ENCODE measurements at regions not wholly inside any gene's neighbourhood (a gene's known extent, or its start where the extent isn't known, plus 50 kb on each side); places are given as distances from the start of the nearest gene placed in this dataset.

DNA sequence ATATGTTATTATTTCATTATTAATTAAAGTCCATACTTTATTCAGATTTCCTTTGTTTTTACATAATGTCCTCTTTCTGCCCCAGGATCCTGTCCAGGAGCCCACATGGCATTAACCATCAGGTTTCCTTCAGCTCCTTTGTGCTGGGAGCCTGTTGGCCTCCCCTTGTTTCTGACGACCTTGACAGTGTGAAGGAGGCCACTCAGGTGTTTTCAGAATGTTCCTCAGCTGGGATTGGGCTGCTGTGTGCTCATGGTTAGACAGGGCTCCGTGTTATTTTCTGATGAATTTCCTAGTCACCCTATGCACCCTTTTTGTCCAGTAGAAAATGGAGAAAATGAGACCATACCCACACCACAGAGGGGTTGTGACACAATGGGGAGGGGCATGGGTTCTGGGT is 281.0 kb upstream of the FOXF1 start:
- Histone ChIP-seq H3K27ac (no peak overlapping the region), H3K9me3 (no peaks in the 10 kb centered on the region), H3K4me3 (no peak overlapping the region), H3K4me1 (no peaks in the 10 kb centered on the region), H3K36me3 (ENCODE audit: low read depth, missing control alignments) (no peaks in the 10 kb centered on the region), H3K27me3 (no peaks in the 10 kb centered on the region)
- 54 to 62% methylated on average over 2 of the region's 2 CpGs for WGBS, 2 donors
- no peak for TF ChIP-seq POLR2A (IDR thresholded peaks at IDR 0.05)
- TF ChIP-seq, protein P1, sequence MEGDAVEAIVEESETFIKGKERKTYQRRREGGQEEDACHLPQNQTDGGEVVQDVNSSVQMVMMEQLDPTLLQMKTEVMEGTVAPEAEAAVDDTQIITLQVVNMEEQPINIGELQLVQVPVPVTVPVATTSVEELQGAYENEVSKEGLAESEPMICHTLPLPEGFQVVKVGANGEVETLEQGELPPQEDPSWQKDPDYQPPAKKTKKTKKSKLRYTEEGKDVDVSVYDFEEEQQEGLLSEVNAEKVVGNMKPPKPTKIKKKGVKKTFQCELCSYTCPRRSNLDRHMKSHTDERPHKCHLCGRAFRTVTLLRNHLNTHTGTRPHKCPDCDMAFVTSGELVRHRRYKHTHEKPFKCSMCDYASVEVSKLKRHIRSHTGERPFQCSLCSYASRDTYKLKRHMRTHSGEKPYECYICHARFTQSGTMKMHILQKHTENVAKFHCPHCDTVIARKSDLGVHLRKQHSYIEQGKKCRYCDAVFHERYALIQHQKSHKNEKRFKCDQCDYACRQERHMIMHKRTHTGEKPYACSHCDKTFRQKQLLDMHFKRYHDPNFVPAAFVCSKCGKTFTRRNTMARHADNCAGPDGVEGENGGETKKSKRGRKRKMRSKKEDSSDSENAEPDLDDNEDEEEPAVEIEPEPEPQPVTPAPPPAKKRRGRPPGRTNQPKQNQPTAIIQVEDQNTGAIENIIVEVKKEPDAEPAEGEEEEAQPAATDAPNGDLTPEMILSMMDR (IDR thresholded peaks at IDR 0.05) = no peak
- no peak for DNase-seq
- intact Hi-C loops (cut with DNase I; ENCODE audit: low total_unique reads) = no loop called here

DNA sequence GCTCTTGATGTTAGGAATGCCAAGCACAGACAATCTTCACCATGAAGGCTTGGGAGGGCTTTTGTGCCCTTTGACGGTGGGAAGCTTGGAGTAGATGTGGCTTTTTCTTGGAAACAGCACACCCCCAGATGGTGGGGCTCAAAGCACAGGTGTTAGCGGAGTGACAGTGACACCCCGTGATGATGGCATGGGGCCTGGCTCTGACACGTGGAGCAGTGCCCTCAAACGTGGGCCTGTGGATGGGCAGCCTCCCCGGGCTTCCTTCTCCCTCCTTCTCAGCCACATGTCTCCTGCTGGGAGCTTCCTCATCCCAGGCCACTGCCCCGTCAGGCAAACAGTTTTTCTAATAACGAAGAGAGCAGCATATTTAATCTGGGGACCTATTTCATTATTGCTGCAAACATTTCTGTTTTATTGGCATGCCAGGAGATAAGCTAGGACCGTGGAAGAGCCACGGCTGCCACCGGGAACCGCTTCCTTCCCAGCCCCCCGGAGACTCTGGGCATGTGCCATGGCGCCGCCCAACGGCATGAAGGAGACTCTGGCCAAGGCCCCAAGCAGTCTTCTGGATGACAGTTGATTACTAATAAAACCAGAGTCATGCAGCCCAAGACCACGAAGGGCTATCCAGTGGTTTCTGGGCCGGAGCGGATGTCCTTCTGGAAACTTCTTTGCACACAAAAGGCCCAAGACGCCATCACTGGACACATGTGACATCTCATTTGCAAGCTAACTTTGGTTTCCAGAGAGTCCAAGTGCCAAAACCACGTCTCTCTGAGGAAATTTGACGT is 280.3 kb upstream of the FOXF1 start:
- no peaks in the 10 kb centered on the region for H3K9me3 ChIP-seq
- H3K36me3 ChIP-seq (ENCODE audit: low read depth, missing control alignments) = no peaks in the 10 kb centered on the region
- no peak for DNase-seq
- no peaks in the 10 kb centered on the region for H3K4me1 ChIP-seq
- no peak overlapping the region for H3K27ac ChIP-seq
- no peak for TF ChIP-seq POLR2A (IDR thresholded peaks at IDR 0.05)
- TF ChIP-seq, protein P1 (IDR thresholded peaks at IDR 0.05) = no peak
- H3K4me3 ChIP-seq = no peak overlapping the region
- WGBS, 2 donors = 92% methylated on average over 21 to 22 of the region's 22 CpGs
- intact Hi-C loops (cut with DNase I; ENCODE audit: low total_unique reads) = no loop called here
- no peaks in the 10 kb centered on the region for H3K27me3 ChIP-seq

DNA sequence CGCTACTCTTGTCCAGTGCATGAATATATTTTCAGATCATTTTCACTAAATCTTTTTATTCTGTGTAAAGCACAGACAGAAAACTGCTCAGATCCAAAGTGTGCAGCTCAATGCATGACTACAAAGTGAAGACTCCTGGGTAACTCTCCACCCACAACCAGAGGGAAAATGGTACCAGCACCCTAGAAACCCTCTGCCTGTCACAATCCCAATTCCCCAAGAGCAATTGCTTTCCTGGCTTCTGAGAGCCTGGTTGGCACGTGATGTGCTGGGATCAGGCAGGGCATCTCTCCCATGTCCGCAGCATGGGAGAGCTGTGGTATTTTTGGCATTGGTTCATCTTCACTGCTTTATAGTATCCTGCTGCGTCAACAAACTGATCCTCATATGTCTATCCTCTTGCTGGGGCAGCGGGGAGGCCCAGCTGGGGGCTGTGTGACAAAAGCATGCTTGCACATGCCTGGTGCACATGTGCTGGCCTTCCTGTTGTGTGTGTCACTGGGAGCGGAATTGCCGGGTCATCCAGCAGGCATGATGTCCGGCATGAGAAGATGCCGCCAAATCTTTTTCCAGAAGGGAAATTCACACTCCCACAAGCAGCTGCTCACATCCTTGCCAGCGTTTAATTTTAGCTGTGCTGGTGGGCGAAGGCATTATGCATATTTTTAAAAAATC is 278.9 kb upstream of the FOXF1 start:
- no peaks in the 10 kb centered on the region for H3K27me3 ChIP-seq
- no peak overlapping the region for H3K27ac ChIP-seq
- no peak for DNase-seq
- no peaks in the 10 kb centered on the region for H3K9me3 ChIP-seq
- H3K36me3 ChIP-seq (ENCODE audit: low read depth, missing control alignments) = no peaks in the 10 kb centered on the region
- TF ChIP-seq, protein P1 (IDR thresholded peaks at IDR 0.05) = no peak
- no peak for TF ChIP-seq POLR2A (IDR thresholded peaks at IDR 0.05)
- 79 to 83% methylated on average over 11 of the region's 11 CpGs for WGBS, 2 donors
- no peaks in the 10 kb centered on the region for H3K4me1 ChIP-seq
- H3K4me3 ChIP-seq = no peak overlapping the region
- intact Hi-C loops (cut with DNase I; ENCODE audit: low total_unique reads) = no loop called here

DNA sequence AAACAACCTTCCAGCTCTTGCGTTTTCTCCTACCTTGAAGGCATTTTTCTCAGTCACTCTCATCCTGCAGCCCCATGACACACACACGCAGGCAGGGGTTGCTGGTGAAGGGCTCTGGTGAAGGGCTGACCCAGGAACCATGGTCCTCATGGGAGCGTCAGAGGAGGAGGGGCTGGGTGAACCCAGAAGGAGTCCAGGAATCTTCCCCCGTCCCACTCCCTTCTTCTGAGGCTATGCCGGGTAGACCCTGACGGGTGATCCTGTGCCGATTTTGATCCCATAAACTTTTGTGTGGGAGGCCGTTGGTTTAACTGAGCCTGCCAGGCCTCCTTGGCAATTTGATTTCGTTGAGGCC is 278.4 kb upstream of the FOXF1 start:
- H3K27me3 ChIP-seq = no peaks in the 10 kb centered on the region
- no peaks in the 10 kb centered on the region for H3K36me3 ChIP-seq (ENCODE audit: low read depth, missing control alignments)
- TF ChIP-seq POLR2A (IDR thresholded peaks at IDR 0.05) = no peak
- TF ChIP-seq, protein P1 (IDR thresholded peaks at IDR 0.05) = no peak
- intact Hi-C loops (cut with DNase I; ENCODE audit: low total_unique reads) = no loop called here
- H3K4me3 ChIP-seq = no peak overlapping the region
- no peaks in the 10 kb centered on the region for H3K4me1 ChIP-seq
- no peak for DNase-seq
- no peaks in the 10 kb centered on the region for H3K9me3 ChIP-seq
- WGBS, 2 donors = 86 to 91% methylated on average over 9 of the region's 9 CpGs
- no peak overlapping the region for H3K27ac ChIP-seq

Data from testis (tissue), 2 donors.